A673 (cell line): ENCODE measurements at regions not wholly inside any gene's neighbourhood (a gene's known extent, or its start where the extent isn't known, plus 50 kb on each side); places are given as distances from the start of the nearest gene placed in this dataset.
"Not testable (repeated sequence)": the region's sequence is repeated elsewhere in the genome, so short reads cannot be mapped to it uniquely, and the experiment has no call there.

Source experiments
- CTCF ChIP-seq: fragments of 300-800, 200-600 bp; sonication (generic); conservative IDR thresholded peaks from 2 replicates; pipeline ENCODE4 v1.5.1; 2017; ENCODE audit warnings: low read depth, mild to moderate bottlenecking, antibody characterized with exemption, low read length, moderate library complexity, mixed read lengths
- EZH2 ChIP-seq: fragments of 200-600 bp; sonication (generic); IDR thresholded peaks from 2 replicates; pipeline ENCODE4 v1.6.1; 2017; ENCODE audit warnings: borderline replicate concordance, low read depth, mild to moderate bottlenecking, mixed read lengths, antibody characterized with exemption, low read length; ENCODE audit not compliant: poor library complexity, severe bottlenecking

- not testable (repeated sequence) for TF ChIP-seq CTCF, EZH2
Observed at GRCh38 chr2:49298693-49299092, 144.4 kb upstream of the FSHR start.
